ENCODE measurements at regions not wholly inside any gene's neighbourhood (a gene's known extent, or its start where the extent isn't known, plus 50 kb on each side); places are given as distances from the start of the nearest gene placed in this dataset.

DNA sequence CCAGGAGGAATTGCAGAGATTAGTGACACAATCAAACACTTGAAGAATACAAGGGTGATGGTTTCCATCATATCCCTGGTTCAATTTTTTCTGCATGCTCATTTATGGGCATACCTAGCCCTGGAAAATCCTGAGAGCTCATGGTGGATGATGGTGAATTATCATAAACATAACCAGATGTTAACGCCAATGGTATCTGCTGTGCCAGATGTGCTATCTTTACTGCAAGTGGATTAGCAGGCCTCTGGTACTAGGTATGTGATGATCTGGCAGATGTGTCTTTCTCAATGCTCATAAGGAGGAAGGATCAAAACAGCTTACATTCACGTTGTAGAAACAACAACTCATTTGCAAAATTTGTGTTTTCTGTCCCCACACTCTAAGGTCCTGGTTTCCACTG is 150.5 kb downstream of the FZD1 start:
- TF ChIP-seq CTCF (IDR thresholded peaks at IDR 0.05; ENCODE audit: poor library complexity, severe bottlenecking) (no peak), POLR2AphosphoS5 (IDR thresholded peaks at IDR 0.05) (no peak), RAD21 (conservative IDR thresholded peaks at IDR 0.05) (no peak), TAF1 (IDR thresholded peaks at IDR 0.05; ENCODE audit: low read depth) (no peak), SMC3 (conservative IDR thresholded peaks at IDR 0.05; ENCODE audit: poor library complexity) (no peak), EP300 (conservative IDR thresholded peaks at IDR 0.05; ENCODE audit: poor library complexity, severe bottlenecking) (no peak), EZH2 (IDR thresholded peaks at IDR 0.05; ENCODE audit: borderline replicate concordance, insufficient read depth, low read length, poor library complexity, severe bottlenecking) (no peak)
- TF ChIP-seq, protein P1, sequence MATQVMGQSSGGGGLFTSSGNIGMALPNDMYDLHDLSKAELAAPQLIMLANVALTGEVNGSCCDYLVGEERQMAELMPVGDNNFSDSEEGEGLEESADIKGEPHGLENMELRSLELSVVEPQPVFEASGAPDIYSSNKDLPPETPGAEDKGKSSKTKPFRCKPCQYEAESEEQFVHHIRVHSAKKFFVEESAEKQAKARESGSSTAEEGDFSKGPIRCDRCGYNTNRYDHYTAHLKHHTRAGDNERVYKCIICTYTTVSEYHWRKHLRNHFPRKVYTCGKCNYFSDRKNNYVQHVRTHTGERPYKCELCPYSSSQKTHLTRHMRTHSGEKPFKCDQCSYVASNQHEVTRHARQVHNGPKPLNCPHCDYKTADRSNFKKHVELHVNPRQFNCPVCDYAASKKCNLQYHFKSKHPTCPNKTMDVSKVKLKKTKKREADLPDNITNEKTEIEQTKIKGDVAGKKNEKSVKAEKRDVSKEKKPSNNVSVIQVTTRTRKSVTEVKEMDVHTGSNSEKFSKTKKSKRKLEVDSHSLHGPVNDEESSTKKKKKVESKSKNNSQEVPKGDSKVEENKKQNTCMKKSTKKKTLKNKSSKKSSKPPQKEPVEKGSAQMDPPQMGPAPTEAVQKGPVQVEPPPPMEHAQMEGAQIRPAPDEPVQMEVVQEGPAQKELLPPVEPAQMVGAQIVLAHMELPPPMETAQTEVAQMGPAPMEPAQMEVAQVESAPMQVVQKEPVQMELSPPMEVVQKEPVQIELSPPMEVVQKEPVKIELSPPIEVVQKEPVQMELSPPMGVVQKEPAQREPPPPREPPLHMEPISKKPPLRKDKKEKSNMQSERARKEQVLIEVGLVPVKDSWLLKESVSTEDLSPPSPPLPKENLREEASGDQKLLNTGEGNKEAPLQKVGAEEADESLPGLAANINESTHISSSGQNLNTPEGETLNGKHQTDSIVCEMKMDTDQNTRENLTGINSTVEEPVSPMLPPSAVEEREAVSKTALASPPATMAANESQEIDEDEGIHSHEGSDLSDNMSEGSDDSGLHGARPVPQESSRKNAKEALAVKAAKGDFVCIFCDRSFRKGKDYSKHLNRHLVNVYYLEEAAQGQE (IDR thresholded peaks at IDR 0.05; ENCODE audit: borderline replicate concordance) = no peak

All from neural cell (in vitro differentiated cells).